Stomach (tissue), 4 donors: ENCODE measurements at regions not wholly inside any gene's neighbourhood (a gene's known extent, or its start where the extent isn't known, plus 50 kb on each side); places are given as distances from the start of the nearest gene placed in this dataset.

ENCODE experiments used
- POLR2A ChIP-seq, 4 donors: fragments of 450-650 bp; IDR thresholded peaks; one replicate each; pipeline ENCODE4 v1.6.1; 2016; ENCODE audit warnings: antibody characterized with exemption in 4 of 4, control low read depth in 2 of 4, mild to moderate bottlenecking in 1 of 4, moderate library complexity in 1 of 4
- POLR2AphosphoS5 ChIP-seq, 3 donors: sonication (generic); formaldehyde crosslinking; IDR thresholded peaks; one replicate each; pipeline ENCODE4 v1.6.1; 2016; ENCODE audit warnings: antibody characterized with exemption in 3 of 3
- TF ChIP-seq, protein P1 (sequence below), 7 experiments: fragments of 450-650 bp in 4 of 7; fragments of 200-600 bp in 3 of 7; sonication (generic) in 3 of 7; IDR thresholded peaks; one replicate each; pipeline ENCODE4 v1.5.1; 2016 to 2019; ENCODE audit warnings: antibody characterized with exemption in 7 of 7, control low read depth in 2 of 7, mild to moderate bottlenecking in 1 of 7

DNA sequence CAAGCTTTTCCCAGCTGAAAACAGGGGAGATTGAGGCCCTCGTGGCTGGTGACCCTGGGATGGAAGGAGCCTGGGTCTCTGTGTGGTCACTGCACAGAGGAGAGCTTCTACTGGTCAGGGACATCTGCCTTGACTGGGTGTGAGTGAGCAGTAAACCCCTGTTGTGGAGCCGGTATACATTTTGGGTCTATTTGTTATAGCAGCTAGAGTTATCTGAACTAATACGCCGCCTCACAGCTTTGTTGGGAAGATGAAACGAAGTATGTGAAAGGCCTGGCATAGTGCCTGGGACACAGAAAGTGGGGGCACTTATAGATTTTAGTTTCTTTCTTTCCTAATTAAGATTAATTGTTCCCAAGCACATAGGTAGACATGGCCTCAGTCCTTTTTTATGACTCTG, 72.2 kb upstream of the HPCAL1 start:
- TF ChIP-seq, protein P1, sequence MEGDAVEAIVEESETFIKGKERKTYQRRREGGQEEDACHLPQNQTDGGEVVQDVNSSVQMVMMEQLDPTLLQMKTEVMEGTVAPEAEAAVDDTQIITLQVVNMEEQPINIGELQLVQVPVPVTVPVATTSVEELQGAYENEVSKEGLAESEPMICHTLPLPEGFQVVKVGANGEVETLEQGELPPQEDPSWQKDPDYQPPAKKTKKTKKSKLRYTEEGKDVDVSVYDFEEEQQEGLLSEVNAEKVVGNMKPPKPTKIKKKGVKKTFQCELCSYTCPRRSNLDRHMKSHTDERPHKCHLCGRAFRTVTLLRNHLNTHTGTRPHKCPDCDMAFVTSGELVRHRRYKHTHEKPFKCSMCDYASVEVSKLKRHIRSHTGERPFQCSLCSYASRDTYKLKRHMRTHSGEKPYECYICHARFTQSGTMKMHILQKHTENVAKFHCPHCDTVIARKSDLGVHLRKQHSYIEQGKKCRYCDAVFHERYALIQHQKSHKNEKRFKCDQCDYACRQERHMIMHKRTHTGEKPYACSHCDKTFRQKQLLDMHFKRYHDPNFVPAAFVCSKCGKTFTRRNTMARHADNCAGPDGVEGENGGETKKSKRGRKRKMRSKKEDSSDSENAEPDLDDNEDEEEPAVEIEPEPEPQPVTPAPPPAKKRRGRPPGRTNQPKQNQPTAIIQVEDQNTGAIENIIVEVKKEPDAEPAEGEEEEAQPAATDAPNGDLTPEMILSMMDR (IDR thresholded peaks at IDR 0.05), result no peak
- TF ChIP-seq POLR2A (IDR thresholded peaks at IDR 0.05), result no peak
- TF ChIP-seq POLR2AphosphoS5 (IDR thresholded peaks at IDR 0.05), result no peak
